ES-I3 (cell line): ENCODE measurements at regions not wholly inside any gene's neighbourhood (a gene's known extent, or its start where the extent isn't known, plus 50 kb on each side); places are given as distances from the start of the nearest gene placed in this dataset.

ENCODE experiments used
- H3K36me3 ChIP-seq: 2 replicates; pipeline ENCODE4 v1.6.1; 2013; ENCODE audit warnings: mild to moderate bottlenecking, low read length, control low read depth, moderate library complexity; ENCODE audit not compliant: insufficient read depth
- H3K4me1 ChIP-seq: 2 replicates; pipeline ENCODE4 v1.6.1; 2013; ENCODE audit warnings: mild to moderate bottlenecking, control low read depth, low read length; ENCODE audit not compliant: insufficient read depth
- H3K9ac ChIP-seq: 2 replicates; pipeline ENCODE4 v1.6.1; 2013; ENCODE audit warnings: low read depth, mild to moderate bottlenecking, low read length, moderate library complexity
- H3K9me3 ChIP-seq: 2 replicates; pipeline ENCODE4 v1.6.1; 2013; ENCODE audit warnings: mild to moderate bottlenecking, low read length, moderate library complexity; ENCODE audit not compliant: control insufficient read depth, insufficient read depth

DNA sequence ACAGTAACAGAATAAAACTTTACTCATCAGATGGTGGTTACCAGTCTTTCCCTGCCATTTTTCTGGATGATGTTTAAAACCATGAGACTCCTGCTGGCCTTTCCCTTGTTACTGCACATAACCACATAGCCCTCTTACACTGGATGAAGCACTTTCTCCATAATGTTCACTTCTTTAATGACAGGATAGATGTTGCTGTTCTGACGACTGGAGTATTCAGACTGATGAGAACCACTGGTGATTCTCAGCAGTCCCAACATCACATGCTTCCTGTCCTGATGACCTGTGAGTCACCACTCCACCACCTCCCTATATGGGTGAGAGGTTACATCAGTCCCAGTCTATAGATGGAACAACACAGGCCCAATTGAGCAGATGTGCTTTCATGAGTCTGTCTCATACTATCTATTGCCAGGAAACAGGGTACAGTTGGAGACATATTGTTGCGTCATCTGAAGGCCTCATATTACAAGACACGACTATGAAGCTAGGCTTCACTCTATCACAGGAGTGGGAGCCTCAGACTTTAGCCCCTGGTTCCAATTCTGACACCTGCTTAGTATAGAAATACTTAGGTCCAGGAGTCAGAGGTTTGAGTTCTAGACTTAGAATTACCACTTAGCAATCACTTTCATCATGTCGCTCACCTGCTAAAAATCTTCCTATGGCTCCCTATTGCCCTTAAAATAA is 145.7 kb upstream of the KLF7 start:
- Histone ChIP-seq H3K9me3 (no peaks in the 10 kb centered on the region), H3K4me1 (peaks cover 11% of the 10 kb centered on the region), H3K9ac (no peak overlapping the region), H3K36me3 (no peaks in the 10 kb centered on the region)

DNA sequence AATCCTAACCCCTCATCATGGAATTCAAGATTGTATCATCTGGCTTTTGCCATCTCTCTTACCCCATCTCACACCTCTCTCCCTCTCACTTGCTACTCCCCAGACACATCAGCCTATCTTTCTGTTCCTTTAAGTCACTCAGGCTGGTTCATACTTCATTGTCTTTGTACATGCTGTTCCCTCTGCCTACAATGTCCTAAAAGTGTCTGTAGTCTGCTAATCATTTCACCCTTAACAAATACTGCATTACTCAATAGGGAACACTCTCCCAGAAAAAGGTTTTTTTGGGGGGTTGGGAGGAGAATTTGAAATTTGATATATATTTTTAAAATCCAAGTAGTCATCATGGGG is 146.2 kb upstream of the KLF7 start:
- H3K9me3 ChIP-seq = no peaks in the 10 kb centered on the region
- peaks cover 11% of the 10 kb centered on the region for H3K4me1 ChIP-seq
- no peak overlapping the region for H3K9ac ChIP-seq
- H3K36me3 ChIP-seq = no peaks in the 10 kb centered on the region

DNA sequence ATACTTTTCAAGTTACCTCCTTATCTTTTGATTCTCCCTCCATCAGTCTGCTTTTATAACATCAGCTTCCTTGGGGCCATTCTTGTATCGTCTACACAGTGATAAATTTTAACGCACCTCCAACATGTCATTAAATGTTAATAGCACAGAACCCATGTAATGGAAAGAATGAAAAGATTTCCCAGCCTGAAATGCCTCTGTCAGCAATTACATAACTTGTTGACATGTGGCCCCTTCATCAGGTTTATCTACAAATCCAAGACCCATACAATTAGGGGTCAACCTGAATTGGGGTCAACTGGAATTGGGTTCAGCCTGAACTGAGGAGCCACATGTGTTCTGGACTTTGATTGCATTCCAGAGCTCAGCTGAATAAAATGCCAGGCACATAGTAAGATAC is 148.2 kb upstream of the KLF7 start:
- Histone ChIP-seq H3K9me3 (no peaks in the 10 kb centered on the region), H3K4me1 (peaks cover 11% of the 10 kb centered on the region)

DNA sequence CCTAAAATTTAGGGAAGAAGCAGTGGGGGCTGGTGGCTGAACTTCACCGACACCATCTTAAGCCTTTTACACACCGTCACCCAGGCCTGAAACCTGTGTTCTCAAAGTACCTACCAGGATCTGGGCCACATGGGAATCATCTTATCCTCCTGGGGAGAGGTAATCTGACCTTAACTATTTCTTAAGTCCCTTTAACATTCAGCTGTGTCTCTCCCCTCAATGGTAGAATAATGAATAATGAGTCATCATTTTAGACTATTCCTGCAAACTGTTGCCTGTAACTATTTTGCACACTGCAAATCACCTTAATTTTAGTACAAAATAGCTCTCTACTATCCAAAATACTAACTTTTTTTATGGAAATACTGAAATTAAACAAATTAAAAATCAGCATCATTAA is 149.4 kb upstream of the KLF7 start:
- Histone ChIP-seq H3K9ac (no peak overlapping the region), H3K36me3 (no peaks in the 10 kb centered on the region), H3K4me1 (peaks cover 11% of the 10 kb centered on the region), H3K9me3 (no peaks in the 10 kb centered on the region)

More for the DNA sequence above, 148.2 kb upstream of the KLF7 start:
- H3K9ac ChIP-seq = no peak overlapping the region
- no peaks in the 10 kb centered on the region for H3K36me3 ChIP-seq

GRCh38 chr2:207316484-207316883 is 150.7 kb upstream of the KLF7 start:
- Histone ChIP-seq H3K9me3 (no peaks in the 10 kb centered on the region), H3K36me3 (no peaks in the 10 kb centered on the region), H3K4me1 (no peaks in the 10 kb centered on the region; the same call in 1 of the 2 replicates), H3K9ac (no peak overlapping the region)

GRCh38 chr2:207316906-207317305 is 151.2 kb upstream of the KLF7 start:
- Histone ChIP-seq H3K36me3 (no peaks in the 10 kb centered on the region), H3K9me3 (no peaks in the 10 kb centered on the region), H3K4me1 (no peaks in the 10 kb centered on the region; the same call in 1 of the 2 replicates), H3K9ac (no peak overlapping the region)

DNA sequence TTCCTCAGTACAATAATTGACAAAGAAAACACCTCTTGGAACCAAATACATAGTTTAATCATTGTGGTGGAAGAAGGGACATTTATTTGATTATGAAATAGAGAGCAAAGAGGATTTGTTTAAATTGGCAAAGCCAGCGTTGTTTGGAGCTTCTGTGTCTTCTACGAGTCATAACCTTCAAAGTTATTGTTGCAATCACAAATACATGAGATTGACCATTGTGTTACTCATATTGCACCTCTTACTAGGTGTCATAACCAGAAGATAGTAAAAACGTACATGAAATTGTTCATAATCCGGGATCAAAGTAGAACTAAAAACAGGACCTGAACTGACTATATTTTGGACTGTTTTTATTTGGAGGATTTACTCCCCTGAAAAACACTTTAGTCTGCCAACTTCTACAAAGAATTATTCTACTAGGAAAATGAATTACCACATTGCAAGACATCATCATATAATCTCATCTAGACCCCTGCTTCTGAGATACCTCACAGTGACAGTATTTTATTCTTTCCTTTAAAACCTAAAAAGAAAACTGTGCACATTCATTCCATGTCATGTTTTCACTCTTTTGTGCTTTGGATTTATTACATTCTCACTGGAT is 151.7 kb upstream of the KLF7 start:
- no peaks in the 10 kb centered on the region for H3K9me3 ChIP-seq
- H3K4me1 ChIP-seq = no peaks in the 10 kb centered on the region; the same call in 1 of the 2 replicates
- H3K36me3 ChIP-seq = no peaks in the 10 kb centered on the region
- H3K9ac ChIP-seq = no peak overlapping the region

DNA sequence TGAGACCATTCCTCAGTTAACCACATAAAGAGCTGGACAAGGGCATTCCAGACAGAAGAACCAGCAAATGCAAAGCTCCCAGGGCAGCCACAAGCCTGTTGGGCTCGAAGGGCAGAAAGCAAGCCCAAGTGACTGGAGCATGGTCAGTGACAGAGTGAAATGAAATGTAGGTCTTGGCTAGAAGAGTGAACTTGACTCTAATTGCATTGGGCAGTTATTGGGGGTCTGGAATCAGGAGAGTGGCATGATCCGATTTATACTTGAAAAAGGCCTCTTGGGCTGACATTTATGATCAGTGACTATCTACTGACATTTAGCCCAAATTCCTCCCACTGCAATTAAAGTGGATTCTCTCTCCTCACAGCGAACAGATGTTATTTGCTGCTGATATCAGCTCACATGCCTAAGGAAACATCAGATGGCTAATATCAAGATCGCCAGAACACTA is 152.5 kb upstream of the KLF7 start:
- H3K4me1 ChIP-seq = no peaks in the 10 kb centered on the region; the same call in 1 of the 2 replicates
- H3K9ac ChIP-seq = no peak overlapping the region
- no peaks in the 10 kb centered on the region for H3K36me3 ChIP-seq
- no peaks in the 10 kb centered on the region for H3K9me3 ChIP-seq

GRCh38 chr2:207319316-207319715 is 153.6 kb upstream of the KLF7 start:
- Histone ChIP-seq H3K9ac (no peak overlapping the region), H3K4me1 (no peaks in the 10 kb centered on the region; the same call in 1 of the 2 replicates), H3K36me3 (no peaks in the 10 kb centered on the region), H3K9me3 (no peaks in the 10 kb centered on the region)

- Histone ChIP-seq H3K9ac (no peak overlapping the region), H3K36me3 (no peaks in the 10 kb centered on the region), H3K9me3 (no peaks in the 10 kb centered on the region), H3K4me1 (no peaks in the 10 kb centered on the region)
These were observed 154.8 kb upstream of the KLF7 start for GRCh38 chr2:207320381-207321159.

- Histone ChIP-seq H3K9ac (no peak overlapping the region), H3K9me3 (no peaks in the 10 kb centered on the region), H3K36me3 (no peaks in the 10 kb centered on the region), H3K4me1 (no peaks in the 10 kb centered on the region)
These were observed 155.8 kb upstream of the KLF7 start for GRCh38 chr2:207321514-207321913.

- H3K9me3 ChIP-seq = no peaks in the 10 kb centered on the region
- H3K36me3 ChIP-seq = no peaks in the 10 kb centered on the region
- no peak overlapping the region for H3K9ac ChIP-seq
- no peaks in the 10 kb centered on the region for H3K4me1 ChIP-seq
These were observed 158.3 kb upstream of the KLF7 start for GRCh38 chr2:207324001-207324400.

- Histone ChIP-seq H3K9me3 (no peaks in the 10 kb centered on the region), H3K9ac (no peak overlapping the region), H3K4me1 (0 out of 2 replicates have a peak, but pooled peaks cover 6% of the 10 kb centered on the region), H3K36me3 (no peaks in the 10 kb centered on the region)
These were observed 161.8 kb upstream of the KLF7 start for GRCh38 chr2:207327513-207327912.

- Histone ChIP-seq H3K9ac (no peak overlapping the region), H3K36me3 (no peaks in the 10 kb centered on the region), H3K9me3 (no peaks in the 10 kb centered on the region), H3K4me1 (peaks cover 15% of the 10 kb centered on the region)
These were observed 163.2 kb upstream of the KLF7 start for GRCh38 chr2:207328944-207329386.

- Histone ChIP-seq H3K9ac (no peak overlapping the region), H3K4me1 (peaks cover 27% of the 10 kb centered on the region), H3K36me3 (no peaks in the 10 kb centered on the region), H3K9me3 (no peaks in the 10 kb centered on the region)
These were observed 165.2 kb upstream of the KLF7 start for GRCh38 chr2:207330912-207331311.
